ENCODE measurements at regions not wholly inside any gene's neighbourhood (a gene's known extent, or its start where the extent isn't known, plus 50 kb on each side); places are given as distances from the start of the nearest gene placed in this dataset.

DNA sequence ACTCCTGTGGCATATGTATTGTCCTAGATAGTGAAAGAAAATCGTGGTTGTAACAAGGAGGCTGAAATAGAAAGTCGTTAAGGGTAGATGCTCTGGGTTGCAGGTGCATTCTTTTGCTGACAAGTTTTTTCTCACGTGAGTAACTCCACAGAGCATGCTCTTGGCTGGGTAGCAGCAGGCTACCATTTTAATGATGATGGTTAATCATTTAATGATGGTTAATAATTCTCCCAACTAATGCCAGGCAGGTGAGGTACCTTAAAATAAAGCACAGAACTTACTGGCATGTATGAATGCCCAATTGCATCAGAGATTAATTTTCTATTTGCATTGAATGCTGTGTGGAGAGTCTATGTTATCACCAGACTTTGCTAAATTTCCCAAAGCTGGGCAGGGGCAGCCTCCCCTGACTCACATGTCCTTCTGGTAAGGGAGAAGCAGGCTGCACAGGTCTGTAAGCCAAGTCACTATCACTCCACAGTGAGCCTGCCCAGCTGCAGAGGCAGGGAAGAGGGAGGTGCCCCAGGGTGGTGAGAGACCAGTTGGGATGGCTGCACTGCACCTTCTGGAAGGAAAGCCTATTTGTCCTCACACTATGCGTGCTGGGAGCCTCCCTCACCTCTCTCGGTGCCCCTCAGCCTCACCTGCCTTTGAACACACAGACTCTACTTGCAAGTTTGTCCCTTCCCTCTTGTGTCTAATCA is 287.0 kb upstream of the IGFBP3 start:
- Mint-ChIP-seq H3K4me1 (no peaks in the 10 kb centered on the region), H3K9me3 (peaks cover 0 to 4% (median 0%) of the 10 kb centered on the region in 3 donors), H3K27ac (no peak overlapping the region), H3K27me3 (no peaks in the 10 kb centered on the region), H3K4me3 (no peak overlapping the region), H3K36me3 (no peaks in the 10 kb centered on the region)
- Histone ChIP-seq H3K9me3 (no peaks in the 10 kb centered on the region), H3K27me3 (replicated peaks in 1 of 2; ENCODE audit: control insufficient read depth in 2 of 2, extremely low read depth in 1 of 2, insufficient read depth in 2 of 2, low read length in 1 of 2) (peaks cover 0 to 2% of the 10 kb centered on the region in 2 experiments), H3K4me3 (ENCODE audit: control insufficient read depth in 1 of 2, extremely low read depth in 1 of 2, low read length in 1 of 2) (no peak overlapping the region), H3K27ac (ENCODE audit: low read length) (no peak overlapping the region), H3K36me3 (ENCODE audit: control insufficient read depth in 2 of 2, extremely low read depth in 1 of 2, insufficient read depth in 1 of 2, low read length in 1 of 2) (no peaks in the 10 kb centered on the region), H3K4me1 (ENCODE audit: control insufficient read depth in 1 of 2, extremely low read depth in 1 of 2, insufficient read depth in 2 of 2, low read length in 2 of 2) (no peaks in the 10 kb centered on the region)
- DNase-seq (no peak), ATAC-seq (replicated peaks in 1 of 4) (no peak)
- POLR2A ChIA-PET, result no interaction called here
- CTCF ChIA-PET, result no interaction called here
- WGBS (ENCODE audit: insufficient coverage), result 40% methylated on average over 2 of the region's 5 CpGs

DNA sequence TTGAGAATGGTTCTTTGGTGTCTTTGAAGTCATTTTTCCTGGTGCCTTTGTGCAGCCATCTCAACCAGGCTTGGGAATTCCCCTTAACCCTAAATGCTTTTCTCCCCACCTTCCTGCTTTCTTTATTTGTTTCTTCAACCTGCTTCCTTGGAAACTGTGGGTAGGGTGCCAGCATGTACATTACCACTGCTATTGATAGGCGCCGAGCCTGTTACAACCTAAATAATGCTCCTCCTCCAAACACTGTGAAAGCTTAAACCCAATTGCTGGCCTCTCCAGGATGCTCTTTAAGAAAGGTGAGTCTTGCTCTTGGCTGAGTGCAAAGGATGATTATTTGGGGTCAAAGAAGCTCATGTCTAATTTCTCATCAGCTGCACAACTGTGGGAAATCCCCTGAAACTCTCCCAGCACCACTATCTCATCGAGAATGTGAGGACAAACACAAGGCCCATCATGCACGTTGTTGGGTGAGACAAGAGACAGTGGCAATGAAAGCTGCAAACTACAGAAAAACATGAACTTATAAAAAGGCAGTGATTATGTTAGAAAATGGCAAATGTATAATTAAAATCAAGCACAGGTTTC is 285.5 kb upstream of the IGFBP3 start:
- no peak for ATAC-seq (replicated peaks in 1 of 4)

DNA sequence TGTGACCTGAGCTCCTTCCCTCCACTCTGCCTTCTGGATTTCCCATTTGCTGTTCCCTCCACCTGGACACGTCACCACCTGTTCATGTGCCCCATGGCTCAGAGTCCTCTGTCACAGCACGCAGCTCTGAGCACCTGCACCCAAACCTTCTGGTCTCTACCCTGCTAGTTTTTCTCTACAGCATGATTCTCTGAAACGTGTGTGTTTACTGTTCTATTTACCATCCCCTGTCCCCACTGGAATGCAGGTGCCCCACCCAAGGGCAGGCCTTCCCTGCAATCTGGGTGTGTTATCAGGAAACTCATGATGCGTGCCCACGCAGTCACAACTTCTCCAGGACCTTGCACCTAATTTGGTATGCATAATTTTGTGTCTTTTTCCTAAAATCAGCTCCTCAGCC is 284.4 kb upstream of the IGFBP3 start:
- H3K9me3 Mint-ChIP-seq, result no peaks in the 10 kb centered on the region
- no peak for ATAC-seq (replicated peaks in 1 of 4)
- WGBS (ENCODE audit: insufficient coverage), result 89% methylated on average over 2 of the region's 5 CpGs
- ChIA-PET CTCF (no interaction called here), POLR2A (no interaction called here)
- Histone ChIP-seq H3K4me1 (ENCODE audit: control insufficient read depth in 1 of 2, extremely low read depth in 1 of 2, insufficient read depth in 2 of 2, low read length in 2 of 2) (no peaks in the 10 kb centered on the region), H3K4me3 (ENCODE audit: control insufficient read depth in 1 of 2, extremely low read depth in 1 of 2, low read length in 1 of 2) (no peak overlapping the region), H3K27me3 (replicated peaks in 1 of 2; ENCODE audit: control insufficient read depth in 2 of 2, extremely low read depth in 1 of 2, insufficient read depth in 2 of 2, low read length in 1 of 2) (no peaks in the 10 kb centered on the region), H3K27ac (ENCODE audit: low read length) (no peak overlapping the region), H3K36me3 (ENCODE audit: control insufficient read depth in 2 of 2, extremely low read depth in 1 of 2, insufficient read depth in 1 of 2, low read length in 1 of 2) (no peaks in the 10 kb centered on the region), H3K9me3 (no peaks in the 10 kb centered on the region)
- no peak overlapping the region for H3K4me3 Mint-ChIP-seq
- H3K4me1 Mint-ChIP-seq, result no peaks in the 10 kb centered on the region
- no peak for DNase-seq
- no peak overlapping the region for H3K27ac Mint-ChIP-seq
- no peaks in the 10 kb centered on the region for H3K36me3 Mint-ChIP-seq
- H3K27me3 Mint-ChIP-seq, result no peaks in the 10 kb centered on the region

More for the DNA sequence above, 285.5 kb upstream of the IGFBP3 start:
- no peaks in the 10 kb centered on the region for H3K4me1 ChIP-seq (ENCODE audit: control insufficient read depth in 1 of 2, extremely low read depth in 1 of 2, insufficient read depth in 2 of 2, low read length in 2 of 2)
- Mint-ChIP-seq H3K9me3 (no peaks in the 10 kb centered on the region), H3K27ac (no peak overlapping the region), H3K4me3 (no peak overlapping the region), H3K27me3 (no peaks in the 10 kb centered on the region), H3K4me1 (no peaks in the 10 kb centered on the region), H3K36me3 (no peaks in the 10 kb centered on the region)
- no CpG with 5 or more reads among the region's 4 CpGs for WGBS (ENCODE audit: insufficient coverage)
- no peak overlapping the region for H3K27ac ChIP-seq (ENCODE audit: low read length)
- no peak overlapping the region for H3K4me3 ChIP-seq (ENCODE audit: control insufficient read depth in 1 of 2, extremely low read depth in 1 of 2, low read length in 1 of 2)
- no peaks in the 10 kb centered on the region for H3K9me3 ChIP-seq
- CTCF ChIA-PET, result no interaction called here
- POLR2A ChIA-PET, result no interaction called here
- no peaks in the 10 kb centered on the region for H3K36me3 ChIP-seq (ENCODE audit: control insufficient read depth in 2 of 2, extremely low read depth in 1 of 2, insufficient read depth in 1 of 2, low read length in 1 of 2)
- no peaks in the 10 kb centered on the region for H3K27me3 ChIP-seq (replicated peaks in 1 of 2; ENCODE audit: control insufficient read depth in 2 of 2, extremely low read depth in 1 of 2, insufficient read depth in 2 of 2, low read length in 1 of 2)
- DNase-seq, result no peak

DNA sequence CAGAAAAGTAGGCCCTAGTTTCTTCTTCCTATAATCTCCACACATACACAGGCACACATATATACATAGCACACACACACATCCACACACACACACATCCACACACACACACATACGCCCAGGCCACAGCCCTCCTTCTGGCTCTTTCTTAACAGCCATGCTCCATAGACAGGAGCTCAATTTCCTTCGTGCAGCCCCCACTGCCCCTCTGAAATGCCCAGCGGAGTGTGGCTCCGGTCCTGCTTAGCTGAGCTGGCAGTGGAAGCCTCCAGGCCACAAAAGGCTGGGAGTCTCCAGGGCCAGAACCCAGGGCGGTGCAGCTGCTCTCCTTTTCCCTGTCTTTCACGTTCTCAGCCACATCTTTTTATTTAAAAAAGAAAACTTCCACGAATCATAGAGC is 282.9 kb upstream of the IGFBP3 start:
- DNase-seq (no peak), ATAC-seq (replicated peaks in 1 of 4) (no peak)
- H3K4me1 Mint-ChIP-seq, result no peaks in the 10 kb centered on the region
- no peak overlapping the region for H3K4me3 Mint-ChIP-seq
- H3K27me3 Mint-ChIP-seq, result no peaks in the 10 kb centered on the region
- ChIA-PET POLR2A (no interaction called here), CTCF (no interaction called here)
- H3K4me3 ChIP-seq (ENCODE audit: control insufficient read depth in 1 of 2, extremely low read depth in 1 of 2, low read length in 1 of 2), result no peak overlapping the region
- 73% methylated on average over 7 of the region's 7 CpGs for WGBS (ENCODE audit: insufficient coverage)
- H3K36me3 ChIP-seq (ENCODE audit: control insufficient read depth in 2 of 2, extremely low read depth in 1 of 2, insufficient read depth in 1 of 2, low read length in 1 of 2), result no peaks in the 10 kb centered on the region
- H3K27ac ChIP-seq (ENCODE audit: low read length), result no peak overlapping the region
- no peaks in the 10 kb centered on the region for H3K4me1 ChIP-seq (ENCODE audit: control insufficient read depth in 1 of 2, extremely low read depth in 1 of 2, insufficient read depth in 2 of 2, low read length in 2 of 2)
- no peaks in the 10 kb centered on the region for H3K27me3 ChIP-seq (replicated peaks in 1 of 2; ENCODE audit: control insufficient read depth in 2 of 2, extremely low read depth in 1 of 2, insufficient read depth in 2 of 2, low read length in 1 of 2)
- H3K9me3 Mint-ChIP-seq, result no peaks in the 10 kb centered on the region
- H3K9me3 ChIP-seq, result no peaks in the 10 kb centered on the region
- H3K36me3 Mint-ChIP-seq, result no peaks in the 10 kb centered on the region
- H3K27ac Mint-ChIP-seq, result no peak overlapping the region

DNA sequence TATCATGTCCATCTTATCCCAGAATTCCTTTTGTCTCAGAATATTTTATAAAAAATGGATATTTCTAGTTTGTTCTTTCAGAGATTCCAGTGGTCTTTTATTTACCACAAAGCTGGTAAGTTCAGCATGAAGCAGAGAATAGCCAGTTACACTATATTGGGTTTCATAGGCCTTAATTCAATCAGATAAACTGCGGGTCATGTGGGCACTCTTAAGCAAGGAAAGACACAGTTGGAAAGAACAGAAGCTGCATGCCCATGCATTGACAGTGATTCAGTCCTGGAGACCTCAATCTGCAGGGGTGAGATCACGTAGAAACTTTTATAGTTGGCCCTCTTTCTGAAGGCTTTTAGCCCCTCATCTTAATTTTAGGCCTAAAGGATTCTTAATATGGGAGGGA is 281.3 kb upstream of the IGFBP3 start:
- Histone ChIP-seq H3K36me3 (ENCODE audit: control insufficient read depth in 2 of 2, extremely low read depth in 1 of 2, insufficient read depth in 1 of 2, low read length in 1 of 2) (no peaks in the 10 kb centered on the region), H3K4me3 (ENCODE audit: control insufficient read depth in 1 of 2, extremely low read depth in 1 of 2, low read length in 1 of 2) (no peak overlapping the region), H3K4me1 (ENCODE audit: control insufficient read depth in 1 of 2, extremely low read depth in 1 of 2, insufficient read depth in 2 of 2, low read length in 2 of 2) (no peaks in the 10 kb centered on the region), H3K27me3 (replicated peaks in 1 of 2; ENCODE audit: control insufficient read depth in 2 of 2, extremely low read depth in 1 of 2, insufficient read depth in 2 of 2, low read length in 1 of 2) (no peaks in the 10 kb centered on the region), H3K9me3 (no peaks in the 10 kb centered on the region), H3K27ac (ENCODE audit: low read length) (no peak overlapping the region)
- DNase-seq (no peak), ATAC-seq (replicated peaks in 1 of 4) (no peak)
- H3K4me3 Mint-ChIP-seq, result no peak overlapping the region
- CTCF ChIA-PET, result no interaction called here
- H3K9me3 Mint-ChIP-seq, result peaks cover 0 to 6% (median 0%) of the 10 kb centered on the region in 3 donors
- no peaks in the 10 kb centered on the region for H3K27me3 Mint-ChIP-seq
- no peak overlapping the region for H3K27ac Mint-ChIP-seq
- H3K4me1 Mint-ChIP-seq, result no peaks in the 10 kb centered on the region
- WGBS (ENCODE audit: insufficient coverage), result 88% methylated on average over 1 of the region's 2 CpGs
- POLR2A ChIA-PET, result no interaction called here
- no peaks in the 10 kb centered on the region for H3K36me3 Mint-ChIP-seq

DNA sequence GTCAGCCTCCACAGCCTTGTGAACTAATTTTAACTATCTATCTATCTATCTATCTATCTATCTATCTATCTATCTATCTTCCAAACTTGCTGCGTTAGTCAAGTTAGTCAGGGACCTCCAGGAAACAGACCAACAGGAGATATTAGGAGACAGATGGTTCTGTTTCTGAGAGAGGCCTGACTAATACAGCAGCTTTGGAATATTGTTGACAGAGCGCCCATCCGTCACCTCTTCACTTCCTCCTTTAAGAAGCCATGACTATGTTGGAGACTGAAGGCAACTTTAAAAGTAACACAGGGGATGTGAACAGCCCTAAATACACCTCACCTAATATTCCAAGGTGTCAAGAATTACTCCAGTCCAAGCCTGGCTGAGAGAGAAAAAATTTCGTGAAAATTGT is 280.9 kb upstream of the IGFBP3 start:
- Histone ChIP-seq H3K4me1 (ENCODE audit: control insufficient read depth in 1 of 2, extremely low read depth in 1 of 2, insufficient read depth in 2 of 2, low read length in 2 of 2) (no peaks in the 10 kb centered on the region), H3K4me3 (ENCODE audit: control insufficient read depth in 1 of 2, extremely low read depth in 1 of 2, low read length in 1 of 2) (no peak overlapping the region), H3K27me3 (replicated peaks in 1 of 2; ENCODE audit: control insufficient read depth in 2 of 2, extremely low read depth in 1 of 2, insufficient read depth in 2 of 2, low read length in 1 of 2) (no peaks in the 10 kb centered on the region), H3K36me3 (ENCODE audit: control insufficient read depth in 2 of 2, extremely low read depth in 1 of 2, insufficient read depth in 1 of 2, low read length in 1 of 2) (no peaks in the 10 kb centered on the region), H3K27ac (ENCODE audit: low read length) (no peak overlapping the region), H3K9me3 (no peaks in the 10 kb centered on the region)
- no peak overlapping the region for H3K4me3 Mint-ChIP-seq
- H3K9me3 Mint-ChIP-seq, result peaks cover 0 to 9% (median 0%) of the 10 kb centered on the region in 3 donors
- no peak for DNase-seq
- no peak overlapping the region for H3K27ac Mint-ChIP-seq
- ATAC-seq (replicated peaks in 1 of 4), result no peak
- no peaks in the 10 kb centered on the region for H3K36me3 Mint-ChIP-seq
- H3K4me1 Mint-ChIP-seq, result no peaks in the 10 kb centered on the region
- CTCF ChIA-PET, result no interaction called here
- no CpG with 5 or more reads among the region's 4 CpGs for WGBS (ENCODE audit: insufficient coverage)
- POLR2A ChIA-PET, result no interaction called here
- no peaks in the 10 kb centered on the region for H3K27me3 Mint-ChIP-seq

DNA sequence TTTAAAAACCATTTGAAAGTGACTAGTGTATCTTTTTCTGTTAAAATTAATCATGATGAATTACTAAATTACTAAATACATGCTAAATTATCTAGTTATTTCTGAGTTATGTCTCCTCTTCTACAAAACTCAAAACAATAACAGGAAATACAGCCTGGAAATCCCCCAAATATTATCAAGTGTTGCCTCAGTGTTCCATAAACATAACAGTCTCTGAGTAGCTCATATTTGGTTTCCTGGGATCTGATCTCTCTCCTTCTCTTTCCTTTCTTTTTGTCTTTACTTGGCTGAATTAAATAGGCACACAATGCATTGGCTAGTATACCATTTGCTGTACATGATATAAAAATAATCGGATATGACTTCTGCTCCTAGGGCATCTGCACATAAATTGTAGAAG is 277.6 kb upstream of the IGFBP3 start:
- H3K4me1 ChIP-seq (ENCODE audit: control insufficient read depth in 1 of 2, extremely low read depth in 1 of 2, insufficient read depth in 2 of 2, low read length in 2 of 2), result no peaks in the 10 kb centered on the region
- Mint-ChIP-seq H3K36me3 (no peaks in the 10 kb centered on the region), H3K27ac (no peak overlapping the region), H3K4me1 (no peaks in the 10 kb centered on the region), H3K4me3 (no peak overlapping the region), H3K27me3 (no peaks in the 10 kb centered on the region), H3K9me3 (peaks cover 0 to 9% (median 0%) of the 10 kb centered on the region in 3 donors)
- ATAC-seq (replicated peaks in 1 of 4), result no peak
- ChIA-PET POLR2A (no interaction called here), CTCF (no interaction called here)
- no peaks in the 10 kb centered on the region for H3K36me3 ChIP-seq (ENCODE audit: control insufficient read depth in 2 of 2, extremely low read depth in 1 of 2, insufficient read depth in 1 of 2, low read length in 1 of 2)
- DNase-seq, result no peak
- no peaks in the 10 kb centered on the region for H3K9me3 ChIP-seq
- WGBS (ENCODE audit: insufficient coverage), result 100% methylated on average over 1 of the region's 1 CpG
- no peak overlapping the region for H3K4me3 ChIP-seq (ENCODE audit: control insufficient read depth in 1 of 2, extremely low read depth in 1 of 2, low read length in 1 of 2)
- no peaks in the 10 kb centered on the region for H3K27me3 ChIP-seq (replicated peaks in 1 of 2; ENCODE audit: control insufficient read depth in 2 of 2, extremely low read depth in 1 of 2, insufficient read depth in 2 of 2, low read length in 1 of 2)
- no peak overlapping the region for H3K27ac ChIP-seq (ENCODE audit: low read length)

Measured in T-cell (primary cell).